Tibial artery (tissue), 4 donors: ENCODE measurements at regions not wholly inside any gene's neighbourhood (a gene's known extent, or its start where the extent isn't known, plus 50 kb on each side); places are given as distances from the start of the nearest gene placed in this dataset.

Source experiments
- DNase-seq, 2 donors: peaks; one replicate each; pipeline ENCODE4 v3.0.0-alpha.2; 2019
- H3K27ac ChIP-seq, 2 donors: fragments of 200-600 bp; sonication (generic) in 1 of 2; 1 replicate in 1 of 2; 2 replicates in 1 of 2; pipeline ENCODE4 v1.5.1; 2018 to 2019; ENCODE audit warnings: mild to moderate bottlenecking in 1 of 2
- H3K27me3 ChIP-seq, 2 donors: fragments of 200-600 bp; sonication (generic) in 1 of 2; one replicate each; pipeline versions ENCODE4 v1.5.1 to v1.6.0; 2016 to 2019
- H3K36me3 ChIP-seq, 3 donors: fragments of 200-600 bp; sonication (generic) in 2 of 3; one replicate each; pipeline ENCODE4 v1.5.1; 2016 to 2019; ENCODE audit warnings: mild to moderate bottlenecking in 2 of 3
- H3K4me1 ChIP-seq, 4 donors: fragments of 200-600 bp; sonication (generic) in 2 of 4; 1 replicate in 3 of 4; 2 replicates in 1 of 4; pipeline ENCODE4 v1.5.1; 2016 to 2019
- H3K4me3 ChIP-seq, 2 donors: fragments of 200-600 bp; sonication (generic) in 1 of 2; 1 replicate in 1 of 2; 2 replicates in 1 of 2; pipeline ENCODE4 v1.5.1; 2018 to 2019; ENCODE audit warnings: mild to moderate bottlenecking in 2 of 2
- H3K9me3 ChIP-seq, 3 donors: fragments of 200-600 bp; sonication (generic) in 1 of 3; one replicate each; pipeline ENCODE4 v1.5.1; 2016 to 2019
- CTCF ChIP-seq, 2 experiments: fragments of 200-600 bp in 1 of 2; fragments of 450-650 bp in 1 of 2; IDR thresholded peaks; one replicate each; pipeline ENCODE4 v1.5.1; 2017 to 2019; ENCODE audit warnings: antibody characterized with exemption in 2 of 2, mild to moderate bottlenecking in 1 of 2, moderate library complexity in 1 of 2
- intact Hi-C: fragments of 100-400 bp; cut with DNase I; formaldehyde crosslinking; loops from one replicate; pipeline ENCODE4 v1.15.0; 2023; ENCODE audit warnings: low total_unique reads

GRCh38 chr3:51621091-51621892, 49.8 kb upstream of the TEX264 start:
- TF ChIP-seq CTCF (IDR thresholded peaks at IDR 0.05) = no peak
- Histone ChIP-seq H3K4me1 (peaks cover 0 to 37% (median 24%) of the 10 kb centered on the region in 4 donors), H3K9me3 (no peaks in the 10 kb centered on the region), H3K27ac (peak overlapping the region in 1 of 2 donors; percentile 26), H3K4me3 (no peak overlapping the region), H3K27me3 (no peaks in the 10 kb centered on the region), H3K36me3 (no peaks in the 10 kb centered on the region)
- intact Hi-C loops = no loop called here
- DNase-seq = no peak
